CD4-positive, alpha-beta T cell treated with Interleukin-15 for 1 hour (primary cell): ENCODE measurements at regions not wholly inside any gene's neighbourhood (a gene's known extent, or its start where the extent isn't known, plus 50 kb on each side); places are given as distances from the start of the nearest gene placed in this dataset.
A peak's percentile ranks its signal among the peaks of the same experiment; 100 is the strongest.
"Not testable (repeated sequence)": the region's sequence is repeated elsewhere in the genome, so short reads cannot be mapped to it uniquely, and the experiment has no call there.

Experiments
- DNase-seq: peaks from one replicate; pipeline ENCODE4 v3.0.0-alpha.2; 2020

DNA sequence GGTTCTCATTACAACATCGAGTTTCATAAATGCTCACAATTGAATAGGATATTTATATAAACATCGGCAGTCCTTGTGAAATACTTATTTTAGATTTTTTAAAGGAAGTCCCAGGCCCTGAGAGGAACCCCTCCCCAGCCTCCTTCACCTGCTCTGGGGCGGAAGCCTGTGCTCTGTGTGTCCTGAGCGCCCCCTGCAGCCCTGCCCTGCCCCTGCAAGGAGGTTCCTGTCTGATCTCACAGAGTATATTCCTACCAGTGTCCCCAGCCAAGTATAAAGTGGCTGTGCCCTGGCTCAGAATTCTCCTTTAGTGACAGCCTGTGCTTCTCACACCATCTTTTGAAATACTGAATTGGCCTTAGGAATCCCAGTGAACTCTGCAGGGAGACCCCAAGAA lies 659.5 kb downstream of the TMEM121 start:
- DNase-seq = peak; percentile 59

DNA sequence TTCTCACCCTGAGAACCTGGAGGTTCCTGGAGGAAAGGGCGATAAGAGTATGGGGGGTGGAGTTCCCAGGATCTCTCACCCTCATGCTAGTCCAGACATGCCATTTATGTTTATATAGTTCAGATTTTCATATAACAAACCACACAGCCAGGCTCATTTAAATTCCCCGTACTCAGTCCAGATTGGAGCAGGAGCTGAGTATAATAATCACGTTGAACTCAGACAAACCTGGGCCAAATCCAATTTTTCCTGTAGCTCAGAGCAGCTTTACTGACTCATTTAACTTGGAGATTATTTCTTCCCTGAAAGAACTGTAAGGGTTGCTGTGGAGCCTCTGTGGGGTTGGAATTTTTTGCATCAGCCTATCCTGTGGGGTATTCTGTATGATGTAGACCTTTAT lies 660.8 kb downstream of the TMEM121 start:
- DNase-seq = no peak

GRCh38 chr14:106192701-106193100 lies 666.3 kb downstream of the TMEM121 start:
- DNase-seq = not testable (repeated sequence)

- DNase-seq = peak; percentile 20
Observed at GRCh38 chr14:106196459-106196858, 670.1 kb downstream of the TMEM121 start.

DNA sequence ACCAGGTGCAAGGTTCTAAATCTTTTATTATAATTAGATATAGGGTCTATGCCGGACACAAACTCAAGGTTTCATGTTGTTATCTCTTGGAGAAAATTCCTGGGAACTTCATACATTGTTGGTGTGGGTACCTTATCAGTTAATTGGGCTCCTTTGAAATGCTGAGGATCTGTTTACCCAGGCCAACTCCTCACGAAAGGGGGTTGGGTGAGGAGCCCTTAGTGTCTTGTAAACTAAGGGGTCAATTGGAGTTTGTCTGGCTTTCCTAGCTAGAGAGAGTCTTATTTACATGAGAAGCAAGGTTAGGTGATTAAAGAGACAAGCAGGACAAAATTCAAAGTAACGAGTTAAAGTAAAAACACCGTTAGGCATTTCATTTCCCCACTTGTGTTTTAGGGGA lies 670.9 kb downstream of the TMEM121 start:
- DNase-seq = not testable (repeated sequence)

- no peak for DNase-seq
Observed at GRCh38 chr14:106199097-106199496, 672.7 kb downstream of the TMEM121 start.

GRCh38 chr14:106200541-106201315 lies 674.3 kb downstream of the TMEM121 start:
- DNase-seq = no peak

- no peak for DNase-seq
Observed at GRCh38 chr14:106201376-106201775, 675.0 kb downstream of the TMEM121 start.

- DNase-seq = no peak
Observed at GRCh38 chr14:106203438-106203837, 677.1 kb downstream of the TMEM121 start.

GRCh38 chr14:106204063-106204462 lies 677.7 kb downstream of the TMEM121 start:
- DNase-seq = no peak

DNA sequence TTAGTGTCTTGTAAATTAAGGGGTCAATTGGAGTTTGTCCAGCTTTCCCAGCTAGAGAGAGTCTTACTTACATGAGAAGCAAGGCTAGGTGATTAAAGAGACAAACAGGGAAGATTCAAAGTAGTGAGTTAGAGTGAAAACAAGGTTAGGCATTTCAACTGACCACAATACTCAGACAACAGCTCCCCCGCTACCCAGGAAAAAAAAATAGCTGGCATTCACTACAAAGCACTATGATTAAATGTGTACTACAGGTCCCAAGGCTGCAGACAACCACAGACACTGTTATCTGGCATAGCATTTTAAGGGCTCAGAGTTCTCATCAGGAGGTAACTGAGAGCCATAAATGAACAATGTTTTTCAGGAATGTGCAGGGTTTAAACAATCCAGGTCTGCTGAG lies 680.9 kb downstream of the TMEM121 start:
- no peak for DNase-seq

- DNase-seq = no peak
Observed at GRCh38 chr14:106208794-106209193, 682.4 kb downstream of the TMEM121 start.

- peak; percentile 36 for DNase-seq
Observed at GRCh38 chr14:106209755-106210154, 683.4 kb downstream of the TMEM121 start.

- DNase-seq = no peak
Observed at GRCh38 chr14:106210650-106211049, 684.3 kb downstream of the TMEM121 start.

GRCh38 chr14:106211334-106211900 lies 685.0 kb downstream of the TMEM121 start:
- no peak for DNase-seq

- no peak for DNase-seq
Observed at GRCh38 chr14:106215229-106215628, 688.8 kb downstream of the TMEM121 start.

- no peak for DNase-seq
Observed at GRCh38 chr14:106216679-106217078, 690.3 kb downstream of the TMEM121 start.

DNA sequence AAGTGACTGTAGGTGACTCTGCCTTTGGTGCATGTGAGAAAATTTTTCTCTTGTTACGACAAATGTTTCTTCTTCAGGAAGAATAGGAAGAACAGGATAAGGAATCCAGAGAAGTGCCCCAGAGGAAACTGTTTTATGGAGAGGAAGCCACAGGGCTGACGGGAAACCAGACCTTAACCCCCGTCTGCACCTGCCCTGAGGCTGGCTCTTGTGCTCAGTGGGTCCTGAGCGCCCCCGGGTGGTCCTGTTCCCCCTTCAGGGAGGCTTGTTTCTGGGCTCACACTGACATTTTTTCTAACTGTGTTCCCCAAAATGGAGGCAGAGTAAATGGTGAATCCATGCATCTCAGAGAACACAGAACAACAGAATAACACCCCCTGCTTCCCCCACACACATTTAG lies 691.8 kb downstream of the TMEM121 start:
- no peak for DNase-seq

DNA sequence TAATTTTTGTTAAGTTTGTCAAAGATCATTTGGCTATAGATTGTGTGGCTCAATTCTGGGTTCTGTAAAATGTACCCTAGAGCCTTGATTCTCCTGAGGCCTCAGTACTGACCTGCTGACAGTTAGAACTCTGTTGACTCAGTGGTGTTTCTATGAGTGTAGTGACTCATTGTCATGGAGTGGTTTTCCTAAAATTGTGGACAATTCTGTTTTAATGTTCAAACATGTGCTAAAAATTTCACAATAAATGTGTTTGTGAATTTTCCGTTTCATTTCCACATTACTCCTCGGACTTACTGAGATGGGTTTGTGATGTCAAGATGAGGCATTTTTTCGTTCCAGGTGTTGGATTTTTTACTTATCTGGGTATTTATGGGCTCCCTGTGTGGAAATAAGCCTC lies 695.9 kb downstream of the TMEM121 start:
- no peak for DNase-seq

- no peak for DNase-seq
Observed at GRCh38 chr14:106222731-106223130, 696.3 kb downstream of the TMEM121 start.

DNA sequence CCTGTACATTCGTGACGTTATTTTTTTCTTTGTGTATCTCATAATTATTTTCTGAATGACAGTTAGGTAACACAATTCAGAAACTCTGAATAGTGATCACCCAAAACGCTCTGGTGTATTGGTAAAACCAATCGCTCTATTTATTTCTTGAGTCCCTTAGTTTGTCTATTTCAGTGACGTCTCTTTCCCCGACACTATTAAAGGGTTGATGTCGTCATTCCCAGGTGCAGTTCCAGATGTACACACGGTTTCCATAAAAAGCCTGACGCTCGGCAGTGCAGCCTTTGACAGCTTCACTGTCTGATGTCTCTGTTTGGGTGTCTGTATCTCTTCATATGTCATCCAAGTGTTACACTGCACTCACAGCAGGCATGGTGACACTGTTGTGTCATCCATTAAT lies 701.4 kb downstream of the TMEM121 start:
- DNase-seq = no peak

DNA sequence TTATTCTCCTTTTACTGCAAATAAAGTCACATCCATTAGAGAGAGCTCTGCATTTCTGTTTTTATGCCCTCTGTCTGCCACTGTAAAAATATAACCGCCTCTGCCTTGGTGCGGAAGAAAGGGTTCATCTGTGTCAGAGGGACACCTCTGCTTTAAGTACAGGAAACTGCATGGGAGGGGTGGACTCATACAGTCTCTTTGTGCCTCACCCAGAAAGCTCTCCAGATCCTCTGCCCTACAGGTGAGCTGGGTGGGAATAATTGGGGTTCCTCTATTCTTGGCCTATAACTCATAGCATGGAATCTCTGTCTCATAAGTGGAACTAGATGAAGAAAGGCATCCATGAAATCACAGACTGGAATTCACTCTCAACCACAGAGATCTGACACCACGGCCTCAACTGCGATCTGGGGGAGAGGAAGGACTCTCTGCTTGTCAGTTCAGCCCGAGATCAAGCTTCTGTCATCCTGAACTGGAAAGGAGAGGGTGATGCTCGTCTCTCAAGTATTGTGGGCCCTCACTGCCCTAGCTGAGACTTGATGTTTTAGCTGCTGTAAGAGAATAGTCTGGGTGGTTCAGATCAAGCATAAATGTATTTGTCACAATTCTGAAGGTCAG lies 702.3 kb downstream of the TMEM121 start:
- DNase-seq = peak; percentile 31

DNA sequence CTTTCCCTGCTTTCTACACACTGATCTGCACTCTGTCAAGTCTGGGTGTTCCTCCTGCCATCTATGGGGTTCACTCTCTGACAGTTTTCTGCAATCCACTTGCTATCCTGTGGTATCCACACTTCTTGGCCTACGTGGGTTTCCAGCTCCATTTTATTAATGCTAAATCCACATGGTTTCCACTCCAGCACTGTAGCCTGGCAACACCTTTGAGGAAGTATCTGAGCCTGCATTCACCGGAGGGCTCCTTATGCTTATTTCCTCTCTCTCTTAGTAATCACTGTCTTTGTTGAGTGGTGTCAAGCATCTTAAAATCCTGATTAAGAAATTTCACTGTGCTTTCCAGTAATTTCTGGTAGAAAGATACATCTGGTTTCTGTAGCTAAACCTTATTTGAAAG lies 703.7 kb downstream of the TMEM121 start:
- no peak for DNase-seq

- DNase-seq = not testable (repeated sequence)
Observed at GRCh38 chr14:106233191-106233590, 706.8 kb downstream of the TMEM121 start.
